Suprapubic skin (tissue), 4 donors: ENCODE measurements at regions not wholly inside any gene's neighbourhood (a gene's known extent, or its start where the extent isn't known, plus 50 kb on each side); places are given as distances from the start of the nearest gene placed in this dataset.

Source experiments
- DNase-seq, 2 donors: peaks; one replicate each; pipeline ENCODE4 v3.0.0-alpha.2; 2019; ENCODE audit warnings: low spot score in 2 of 2
- H3K27ac ChIP-seq: fragments of 200-600 bp; sonication (generic); one replicate; pipeline ENCODE4 v1.5.1; 2019
- H3K27me3 ChIP-seq: fragments of 200-600 bp; sonication (generic); one replicate; pipeline ENCODE4 v1.5.1; 2019
- H3K36me3 ChIP-seq: fragments of 200-600 bp; sonication (generic); one replicate; pipeline ENCODE4 v1.5.1; 2019
- H3K4me1 ChIP-seq: fragments of 200-600 bp; sonication (generic); one replicate; pipeline ENCODE4 v1.5.1; 2019
- H3K4me3 ChIP-seq: fragments of 200-600 bp; sonication (generic); one replicate; pipeline ENCODE4 v1.5.1; 2019; ENCODE audit warnings: mild to moderate bottlenecking
- H3K9me3 ChIP-seq: fragments of 200-600 bp; sonication (generic); one replicate; pipeline ENCODE4 v1.5.1; 2019
- CTCF ChIP-seq, 2 donors: fragments of 200-600 bp in 1 of 2; fragments of 450-650 bp in 1 of 2; sonication (generic) in 1 of 2; IDR thresholded peaks; one replicate each; pipeline ENCODE4 v1.5.1; 2016 to 2019; ENCODE audit warnings: antibody characterized with exemption in 2 of 2, mild to moderate bottlenecking in 1 of 2, moderate library complexity in 1 of 2
- EP300 ChIP-seq: sonication (generic); formaldehyde crosslinking; IDR thresholded peaks from one replicate; pipeline ENCODE4 v1.6.1; 2017; ENCODE audit warnings: antibody characterized with exemption
- POLR2A ChIP-seq, 2 donors: fragments of 450-650 bp; IDR thresholded peaks; one replicate each; pipeline ENCODE4 v1.6.1; 2017; ENCODE audit warnings: antibody characterized with exemption in 2 of 2, mild to moderate bottlenecking in 2 of 2, moderate library complexity in 2 of 2
- POLR2AphosphoS5 ChIP-seq, 3 donors: sonication (generic); formaldehyde crosslinking; IDR thresholded peaks; one replicate each; pipeline ENCODE4 v1.6.1; 2017; ENCODE audit warnings: antibody characterized with exemption in 3 of 3
- WGBS: methylation state at CpG from one replicate; pipeline ENCODE4 v1.1.5; 2018; 5-methylcytosine and 5-hydroxymethylcytosine counted together

- Histone ChIP-seq H3K4me3 (no peak overlapping the region), H3K4me1 (no peaks in the 10 kb centered on the region), H3K9me3 (no peaks in the 10 kb centered on the region), H3K27me3 (no peaks in the 10 kb centered on the region), H3K27ac (no peak overlapping the region), H3K36me3 (no peaks in the 10 kb centered on the region)
- no peak for TF ChIP-seq POLR2AphosphoS5 (IDR thresholded peaks at IDR 0.05)
- no peak for TF ChIP-seq CTCF (IDR thresholded peaks at IDR 0.05)
- TF ChIP-seq POLR2A (IDR thresholded peaks at IDR 0.05) = no peak
- no peak for TF ChIP-seq EP300
- no peak for DNase-seq
Observed at GRCh38 chr1:233477359-233477758, 136.5 kb upstream of the KCNK1 start.

- TF ChIP-seq EP300 (no peak), POLR2AphosphoS5 (IDR thresholded peaks at IDR 0.05) (no peak), CTCF (IDR thresholded peaks at IDR 0.05) (no peak), POLR2A (IDR thresholded peaks at IDR 0.05) (no peak)
- DNase-seq = no peak
- Histone ChIP-seq H3K36me3 (no peaks in the 10 kb centered on the region), H3K4me1 (no peaks in the 10 kb centered on the region), H3K27ac (no peak overlapping the region), H3K27me3 (no peaks in the 10 kb centered on the region), H3K9me3 (no peaks in the 10 kb centered on the region), H3K4me3 (no peak overlapping the region)
- WGBS = 88% methylated on average over 2 of the region's 2 CpGs
Observed at GRCh38 chr1:233478611-233479010, 135.3 kb upstream of the KCNK1 start.

- 61% methylated on average over 4 of the region's 4 CpGs for WGBS
- Histone ChIP-seq H3K36me3 (no peaks in the 10 kb centered on the region), H3K4me1 (no peaks in the 10 kb centered on the region), H3K27me3 (no peaks in the 10 kb centered on the region), H3K27ac (no peak overlapping the region), H3K4me3 (no peak overlapping the region), H3K9me3 (no peaks in the 10 kb centered on the region)
- no peak for DNase-seq
- TF ChIP-seq CTCF (IDR thresholded peaks at IDR 0.05) (no peak), POLR2AphosphoS5 (IDR thresholded peaks at IDR 0.05) (no peak), EP300 (no peak), POLR2A (IDR thresholded peaks at IDR 0.05) (no peak)
Observed at GRCh38 chr1:233479110-233479890, 134.6 kb upstream of the KCNK1 start.

- no peaks in the 10 kb centered on the region for H3K27me3 ChIP-seq
- H3K9me3 ChIP-seq = no peaks in the 10 kb centered on the region
- TF ChIP-seq EP300 (no peak), CTCF (IDR thresholded peaks at IDR 0.05) (no peak), POLR2A (IDR thresholded peaks at IDR 0.05) (no peak), POLR2AphosphoS5 (IDR thresholded peaks at IDR 0.05) (no peak)
- no peaks in the 10 kb centered on the region for H3K4me1 ChIP-seq
- H3K27ac ChIP-seq = no peak overlapping the region
- no peaks in the 10 kb centered on the region for H3K36me3 ChIP-seq
- no peak overlapping the region for H3K4me3 ChIP-seq
- no peak for DNase-seq
- 54% methylated on average over 7 of the region's 7 CpGs for WGBS
Observed at GRCh38 chr1:233480198-233480597, 133.7 kb upstream of the KCNK1 start.

- no peak for TF ChIP-seq POLR2A (IDR thresholded peaks at IDR 0.05)
- no peak for TF ChIP-seq POLR2AphosphoS5 (IDR thresholded peaks at IDR 0.05)
- no peak for TF ChIP-seq CTCF (IDR thresholded peaks at IDR 0.05)
- no peak for TF ChIP-seq EP300
- Histone ChIP-seq H3K4me3 (no peak overlapping the region), H3K4me1 (no peaks in the 10 kb centered on the region), H3K27me3 (no peaks in the 10 kb centered on the region), H3K36me3 (no peaks in the 10 kb centered on the region), H3K9me3 (no peaks in the 10 kb centered on the region), H3K27ac (no peak overlapping the region)
- no peak for DNase-seq
- WGBS = 94% methylated on average over 2 of the region's 3 CpGs
Observed at GRCh38 chr1:233482388-233482787, 131.5 kb upstream of the KCNK1 start.
